HCT116 (cell line): ENCODE measurements at regions not wholly inside any gene's neighbourhood (a gene's known extent, or its start where the extent isn't known, plus 50 kb on each side); places are given as distances from the start of the nearest gene placed in this dataset.

Experiments used
- ATAC-seq: fragments of 200-7000 bp; cut with Tn5 transposase; 2 replicates; pipeline ENCODE4 v1.9.1; 2020; ENCODE audit warnings: mild to moderate bottlenecking, moderate library complexity
- BruUV-seq: library from RNA; stranded (reverse); fragments of 400-500 nt; replicated peaks from 2 replicates; lab custom pipeline; 2021; lab: Mats Ljungman, UMichigan
- CTCF ChIA-PET: fragments of 300-600 bp; sonication (Branson Sonifier 250); formaldehyde crosslinking; loops from one replicate; lab custom pipeline; 2021; ENCODE audit warnings: antibody characterized with exemption; lab: Charles Lee
- POLR2A ChIA-PET: fragments of 300-600, 350-600 bp; sonication (Branson Sonifier 250); formaldehyde crosslinking; loops from one replicate; lab custom pipeline; 2021; ENCODE audit warnings: antibody characterized with exemption; lab: Charles Lee
- RAD21 ChIA-PET, 2 experiments: fragments of 300-600 bp; sonication (Branson Sonifier 250); formaldehyde crosslinking; loops; one replicate each; lab custom pipeline; 2023; ENCODE audit warnings: low total read pairs in 2 of 2; ENCODE audit not compliant: uncharacterized antibody in 2 of 2, unreplicated experiment in 2 of 2, low non-redundant PET in 1 of 2; lab: Charles Lee
- DNase-seq: peaks from one replicate; pipeline ENCODE4 v3.0.0-alpha.2; 2010; ENCODE audit warnings: low read depth, low spot score
- H2AFZ ChIP-seq: fragments of 200-600 bp; shearing (Covaris generic), sonication (generic); 2 replicates; pipeline ENCODE4 v1.6.1; 2017; ENCODE audit warnings: low read depth, mixed run types, mixed read lengths, antibody characterized with exemption, low read length; ENCODE audit not compliant: poor library complexity, severe bottlenecking
- H3K27ac ChIP-seq: 2 replicates; pipeline ENCODE4 v1.5.1; 2012; ENCODE audit warnings: low read depth, low read length
- H3K27me3 ChIP-seq: fragments of 200-600 bp; sonication (generic); 2 replicates; pipeline ENCODE4 v1.6.1; 2016; ENCODE audit warnings: mixed run types, low read length, mixed read lengths; ENCODE audit not compliant: insufficient read depth
- H3K36me3 ChIP-seq, 2 experiments: fragments of 200-500 bp in 1 of 2; fragments of 200-600 bp in 1 of 2; sonication (Bioruptor generic) in 1 of 2; sonication (generic) in 1 of 2; 2 replicates each; pipeline versions ENCODE4 v1.5.1 to v1.6.1; 2014 to 2016; ENCODE audit warnings: low read length in 2 of 2, inconsistent platforms in 1 of 2, mixed read lengths in 1 of 2, mixed run types in 1 of 2; ENCODE audit not compliant: insufficient read depth in 2 of 2, control insufficient read depth in 1 of 2
- H3K4me1 ChIP-seq, 2 experiments: fragments of 200-600 bp in 1 of 2; sonication (generic) in 1 of 2; 2 replicates each; pipeline versions ENCODE4 v1.5.1 to v1.6.1; 2012 to 2017; ENCODE audit warnings: low read length in 2 of 2, inconsistent platforms in 1 of 2, mild to moderate bottlenecking in 1 of 2, mixed read lengths in 1 of 2, mixed run types in 1 of 2, moderate library complexity in 1 of 2; ENCODE audit not compliant: insufficient read depth in 2 of 2, control insufficient read depth in 1 of 2
- H3K4me2 ChIP-seq: fragments of 200-600 bp; sonication (generic); 2 replicates; pipeline ENCODE4 v1.6.1; 2017; ENCODE audit warnings: mixed run types, low read length, mixed read lengths
- H3K4me3 ChIP-seq, 2 experiments: fragments of 200-600 bp in 1 of 2; sonication (generic) in 1 of 2; replicated peaks in 1 of 2; 2 replicates each; pipeline ENCODE4 v1.5.1; 2011 to 2016; ENCODE audit warnings: low read length in 2 of 2, control low read depth in 1 of 2, low read depth in 1 of 2, mild to moderate bottlenecking in 1 of 2, mixed read lengths in 1 of 2, mixed run types in 1 of 2
- H3K79me2 ChIP-seq: fragments of 200-600 bp; sonication (generic); 2 replicates; pipeline ENCODE4 v1.6.1; 2017; ENCODE audit warnings: mild to moderate bottlenecking, mixed run types, low read length, moderate library complexity, mixed read lengths; ENCODE audit not compliant: insufficient read depth
- H3K9ac ChIP-seq: fragments of 200-600 bp; sonication (generic); 2 replicates; pipeline ENCODE4 v1.6.1; 2016; ENCODE audit warnings: low read length, mixed read lengths
- H3K9me2 ChIP-seq: fragments of 200-600 bp; sonication (generic), shearing (Covaris generic); 2 replicates; pipeline ENCODE4 v1.6.1; 2017; ENCODE audit warnings: mixed run types, mild to moderate bottlenecking, moderate library complexity; ENCODE audit not compliant: insufficient read depth
- H3K9me3 ChIP-seq, 2 experiments: fragments of 200-500 bp in 1 of 2; fragments of 200-600 bp in 1 of 2; sonication (Bioruptor generic) in 1 of 2; sonication (generic) in 1 of 2; 2 replicates each; pipeline ENCODE4 v1.6.1; 2014 to 2017; ENCODE audit warnings: low read length in 2 of 2, mixed read lengths in 2 of 2, inconsistent platforms in 1 of 2, low read depth in 1 of 2, mild to moderate bottlenecking in 1 of 2, mixed run types in 1 of 2, moderate library complexity in 1 of 2; ENCODE audit not compliant: control insufficient read depth in 1 of 2, insufficient read depth in 1 of 2
- H4K20me1 ChIP-seq: fragments of 200-600 bp; sonication (generic), shearing (Covaris generic); 2 replicates; pipeline ENCODE4 v1.6.1; 2017; ENCODE audit warnings: mixed run types, mild to moderate bottlenecking, moderate library complexity; ENCODE audit not compliant: insufficient read depth
- ATF3 ChIP-seq: IDR thresholded peaks from 2 replicates; pipeline ENCODE4 v1.6.1; 2012
- CBX3 ChIP-seq: IDR thresholded peaks from 2 replicates; pipeline ENCODE4 v1.6.1; 2012; ENCODE audit warnings: low read depth
- CEBPB ChIP-seq: IDR thresholded peaks from 2 replicates; pipeline ENCODE4 v1.6.1; 2012; ENCODE audit warnings: low read depth
- EGR1 ChIP-seq: IDR thresholded peaks from 2 replicates; pipeline ENCODE4 v1.6.1; 2012; ENCODE audit warnings: low read depth
- ELF1 ChIP-seq: IDR thresholded peaks from 2 replicates; pipeline ENCODE4 v1.6.1; 2012; ENCODE audit warnings: low read depth, borderline replicate concordance
- EZH2 ChIP-seq: fragments of 200-600 bp; sonication (generic); IDR thresholded peaks from 2 replicates; pipeline ENCODE4 v1.6.1; 2017; ENCODE audit warnings: antibody characterized with exemption, mixed run types
- EZH2phosphoT487 ChIP-seq: fragments of 200-600 bp; IDR thresholded peaks from 2 replicates; pipeline ENCODE4 v1.6.1; 2018; ENCODE audit warnings: antibody characterized with exemption, borderline replicate concordance
- FOSL1 ChIP-seq: IDR thresholded peaks from 2 replicates; pipeline ENCODE4 v1.6.1; 2012; ENCODE audit warnings: low read depth
- JUND ChIP-seq: IDR thresholded peaks from 2 replicates; pipeline ENCODE4 v1.6.1; 2012
- MAX ChIP-seq: IDR thresholded peaks from 2 replicates; pipeline ENCODE4 v1.6.1; 2012
- POLR2AphosphoS5 ChIP-seq: IDR thresholded peaks from 2 replicates; pipeline ENCODE4 v1.6.1; 2011; ENCODE audit warnings: mild to moderate bottlenecking, low read depth, low read length, moderate library complexity
- RAD21 ChIP-seq: IDR thresholded peaks from 2 replicates; pipeline ENCODE4 v1.6.1; 2012; ENCODE audit warnings: low read depth, mild to moderate bottlenecking
- SIN3A ChIP-seq: IDR thresholded peaks from 2 replicates; pipeline ENCODE4 v1.6.1; 2012; ENCODE audit warnings: low read depth
- SP1 ChIP-seq: IDR thresholded peaks from 2 replicates; pipeline ENCODE4 v1.6.1; 2012; ENCODE audit warnings: low read depth
- SRF ChIP-seq: IDR thresholded peaks from 2 replicates; pipeline ENCODE4 v1.6.1; 2012; ENCODE audit warnings: low read depth
- YY1 ChIP-seq: IDR thresholded peaks from 2 replicates; pipeline ENCODE4 v1.6.1; 2011; ENCODE audit warnings: low read length, low read depth, moderate library complexity, mild to moderate bottlenecking; ENCODE audit not compliant: insufficient replicate concordance; ENCODE audit errors: extremely low read depth
- ZFX ChIP-seq: fragments of 450-650 bp; IDR thresholded peaks from 2 replicates; pipeline ENCODE4 v1.6.1; 2017
- ZNF274 ChIP-seq: fragments of 200-500 bp; sonication (Bioruptor generic); IDR thresholded peaks from 2 replicates; pipeline ENCODE4 v1.6.1; 2014; ENCODE audit warnings: mild to moderate bottlenecking, low read depth, low read length, inconsistent platforms
- intact Hi-C: fragments of 100-400 bp; cut with micrococcal nuclease; formaldehyde crosslinking; loops from 2 replicates; pipeline ENCODE4 v1.10.0; 2022
- TF ChIP-seq, protein P1 (sequence below), 3 experiments: fragments of 200-600 bp in 1 of 3; sonication (generic) in 1 of 3; IDR thresholded peaks in 2 of 3; conservative IDR thresholded peaks in 1 of 3; 2 replicates each; pipeline ENCODE4 v1.5.1; 2012 to 2017; ENCODE audit warnings: low read depth in 2 of 3, low read length in 2 of 3, antibody characterized with exemption in 1 of 3, borderline replicate concordance in 1 of 3, control low read depth in 1 of 3, mild to moderate bottlenecking in 1 of 3, mixed read lengths in 1 of 3, mixed run types in 1 of 3, moderate library complexity in 1 of 3; ENCODE audit not compliant: insufficient read depth in 1 of 3
- TF ChIP-seq, protein P2 (sequence below): IDR thresholded peaks from 2 replicates; pipeline ENCODE4 v1.6.1; 2012; ENCODE audit warnings: low read depth

DNA sequence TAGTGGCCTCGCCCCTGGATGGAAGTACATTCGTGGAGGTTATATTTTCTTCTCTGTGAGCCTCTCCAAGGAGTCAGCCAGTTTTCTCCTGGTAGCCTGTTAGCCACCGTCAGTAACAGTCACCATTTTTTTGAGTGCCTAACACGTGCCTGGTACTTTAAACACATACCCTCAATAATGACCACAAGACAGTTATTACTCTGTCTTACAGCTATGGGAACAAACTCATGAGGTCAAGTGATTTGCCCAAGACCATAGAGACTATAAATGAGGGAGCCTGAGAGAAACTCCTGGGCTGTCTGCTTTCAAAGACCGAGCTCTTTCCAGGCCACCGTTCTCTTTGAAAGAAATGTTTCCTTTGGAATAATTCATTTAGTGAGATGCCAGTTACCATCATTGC is 90.4 kb downstream of the PALM2AKAP2 start:
- Histone ChIP-seq H3K9ac (no peak overlapping the region), H3K79me2 (no peaks in the 10 kb centered on the region), H3K4me2 (no peak overlapping the region), H3K27me3 (peaks cover 70% of the 10 kb centered on the region), H3K27ac (no peak overlapping the region), H3K9me3 (no peaks in the 10 kb centered on the region), H3K4me1 (no peaks in the 10 kb centered on the region), H3K4me3 (no peak overlapping the region), H3K9me2 (no peaks in the 10 kb centered on the region), H3K36me3 (no peaks in the 10 kb centered on the region), H4K20me1 (no peaks in the 10 kb centered on the region), H2AFZ (no peak overlapping the region)
- ATAC-seq (no peak), DNase-seq (no peak)
- ChIA-PET RAD21 (no interaction called here), CTCF (interaction anchor here (1.6 kb wide), 1 partner anchor 11 kb away, joined by 6 read pairs; no protein-coding TSS in a partner anchor), POLR2A (no interaction called here)
- intact Hi-C loops, result no loop called here
- BruUV-seq, result no TSS peak
- TF ChIP-seq SRF, result no peak
- TF ChIP-seq EGR1, result no peak
- TF ChIP-seq SIN3A, result no peak
- TF ChIP-seq ATF3, result no peak
- TF ChIP-seq CEBPB, result no peak
- no peak for TF ChIP-seq FOSL1
- TF ChIP-seq ELF1, result no peak
- no peak for TF ChIP-seq CBX3
- no peak for TF ChIP-seq SP1
- TF ChIP-seq RAD21, result no peak
- TF ChIP-seq ZFX, result no peak
- TF ChIP-seq EZH2, result no peak
- TF ChIP-seq JUND, result no peak
- TF ChIP-seq, protein P1, sequence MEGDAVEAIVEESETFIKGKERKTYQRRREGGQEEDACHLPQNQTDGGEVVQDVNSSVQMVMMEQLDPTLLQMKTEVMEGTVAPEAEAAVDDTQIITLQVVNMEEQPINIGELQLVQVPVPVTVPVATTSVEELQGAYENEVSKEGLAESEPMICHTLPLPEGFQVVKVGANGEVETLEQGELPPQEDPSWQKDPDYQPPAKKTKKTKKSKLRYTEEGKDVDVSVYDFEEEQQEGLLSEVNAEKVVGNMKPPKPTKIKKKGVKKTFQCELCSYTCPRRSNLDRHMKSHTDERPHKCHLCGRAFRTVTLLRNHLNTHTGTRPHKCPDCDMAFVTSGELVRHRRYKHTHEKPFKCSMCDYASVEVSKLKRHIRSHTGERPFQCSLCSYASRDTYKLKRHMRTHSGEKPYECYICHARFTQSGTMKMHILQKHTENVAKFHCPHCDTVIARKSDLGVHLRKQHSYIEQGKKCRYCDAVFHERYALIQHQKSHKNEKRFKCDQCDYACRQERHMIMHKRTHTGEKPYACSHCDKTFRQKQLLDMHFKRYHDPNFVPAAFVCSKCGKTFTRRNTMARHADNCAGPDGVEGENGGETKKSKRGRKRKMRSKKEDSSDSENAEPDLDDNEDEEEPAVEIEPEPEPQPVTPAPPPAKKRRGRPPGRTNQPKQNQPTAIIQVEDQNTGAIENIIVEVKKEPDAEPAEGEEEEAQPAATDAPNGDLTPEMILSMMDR (IDR thresholded peaks at IDR 0.05 in 2 of 3, conservative IDR thresholded peaks at IDR 0.05 in 1 of 3; ENCODE audit: borderline replicate concordance in 1 of 3, insufficient read depth in 1 of 3, low read depth in 2 of 3, low read length in 2 of 3), result no peak
- TF ChIP-seq POLR2AphosphoS5, result no peak
- TF ChIP-seq MAX, result no peak
- TF ChIP-seq ZNF274, result no peak
- TF ChIP-seq YY1, result no peak
- TF ChIP-seq EZH2phosphoT487, result no peak
- TF ChIP-seq, protein P2, sequence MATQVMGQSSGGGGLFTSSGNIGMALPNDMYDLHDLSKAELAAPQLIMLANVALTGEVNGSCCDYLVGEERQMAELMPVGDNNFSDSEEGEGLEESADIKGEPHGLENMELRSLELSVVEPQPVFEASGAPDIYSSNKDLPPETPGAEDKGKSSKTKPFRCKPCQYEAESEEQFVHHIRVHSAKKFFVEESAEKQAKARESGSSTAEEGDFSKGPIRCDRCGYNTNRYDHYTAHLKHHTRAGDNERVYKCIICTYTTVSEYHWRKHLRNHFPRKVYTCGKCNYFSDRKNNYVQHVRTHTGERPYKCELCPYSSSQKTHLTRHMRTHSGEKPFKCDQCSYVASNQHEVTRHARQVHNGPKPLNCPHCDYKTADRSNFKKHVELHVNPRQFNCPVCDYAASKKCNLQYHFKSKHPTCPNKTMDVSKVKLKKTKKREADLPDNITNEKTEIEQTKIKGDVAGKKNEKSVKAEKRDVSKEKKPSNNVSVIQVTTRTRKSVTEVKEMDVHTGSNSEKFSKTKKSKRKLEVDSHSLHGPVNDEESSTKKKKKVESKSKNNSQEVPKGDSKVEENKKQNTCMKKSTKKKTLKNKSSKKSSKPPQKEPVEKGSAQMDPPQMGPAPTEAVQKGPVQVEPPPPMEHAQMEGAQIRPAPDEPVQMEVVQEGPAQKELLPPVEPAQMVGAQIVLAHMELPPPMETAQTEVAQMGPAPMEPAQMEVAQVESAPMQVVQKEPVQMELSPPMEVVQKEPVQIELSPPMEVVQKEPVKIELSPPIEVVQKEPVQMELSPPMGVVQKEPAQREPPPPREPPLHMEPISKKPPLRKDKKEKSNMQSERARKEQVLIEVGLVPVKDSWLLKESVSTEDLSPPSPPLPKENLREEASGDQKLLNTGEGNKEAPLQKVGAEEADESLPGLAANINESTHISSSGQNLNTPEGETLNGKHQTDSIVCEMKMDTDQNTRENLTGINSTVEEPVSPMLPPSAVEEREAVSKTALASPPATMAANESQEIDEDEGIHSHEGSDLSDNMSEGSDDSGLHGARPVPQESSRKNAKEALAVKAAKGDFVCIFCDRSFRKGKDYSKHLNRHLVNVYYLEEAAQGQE, result no peak
